HS-5 (cell line): ENCODE measurements at regions not wholly inside any gene's neighbourhood (a gene's known extent, or its start where the extent isn't known, plus 50 kb on each side); places are given as distances from the start of the nearest gene placed in this dataset.
"Not testable (repeated sequence)": the region's sequence is repeated elsewhere in the genome, so short reads cannot be mapped to it uniquely, and the experiment has no call there.

Source experiments
- DNase-seq: peaks from one replicate; pipeline ENCODE4 v3.0.0-alpha.2; 2012; ENCODE audit warnings: low read depth

DNA sequence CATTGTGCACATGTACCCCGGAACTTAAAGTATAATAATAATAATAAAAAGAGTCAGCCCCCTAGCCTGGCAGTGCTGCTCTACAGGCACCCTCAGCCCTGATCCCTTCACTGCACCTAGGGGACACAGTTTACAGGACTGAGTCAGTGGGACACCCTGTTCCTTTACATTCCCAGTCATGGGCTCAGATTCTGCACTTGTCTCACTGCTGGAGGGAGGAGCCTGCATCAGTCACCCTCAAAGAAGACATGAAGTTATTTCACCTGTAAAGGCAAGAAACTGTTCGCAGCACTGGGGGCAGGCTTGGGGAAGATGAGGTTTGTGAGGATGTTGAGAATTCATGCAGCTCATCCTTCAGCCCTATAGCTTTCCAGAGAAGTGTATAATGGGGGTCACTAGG, 50.7 kb upstream of the VPREB1 start:
- no peak for DNase-seq

DNA sequence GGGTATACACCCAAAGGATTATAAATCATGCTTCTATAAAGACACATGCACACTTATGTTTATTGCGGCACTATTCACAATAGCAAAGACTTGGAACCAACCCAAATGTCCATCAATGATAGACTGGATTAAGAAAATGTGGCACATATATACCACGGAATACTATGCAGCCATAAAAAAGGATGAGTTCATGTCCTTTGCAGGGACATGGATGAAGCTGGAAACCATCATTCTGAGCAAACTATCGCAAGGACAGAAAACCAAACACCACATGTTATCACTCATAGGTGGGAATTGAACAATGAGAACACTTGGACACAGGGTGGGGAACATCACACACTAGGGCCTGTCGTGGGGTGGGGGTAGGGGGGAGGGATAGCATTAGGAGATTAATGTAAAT, 51.1 kb upstream of the VPREB1 start:
- DNase-seq: not testable (repeated sequence)

DNA sequence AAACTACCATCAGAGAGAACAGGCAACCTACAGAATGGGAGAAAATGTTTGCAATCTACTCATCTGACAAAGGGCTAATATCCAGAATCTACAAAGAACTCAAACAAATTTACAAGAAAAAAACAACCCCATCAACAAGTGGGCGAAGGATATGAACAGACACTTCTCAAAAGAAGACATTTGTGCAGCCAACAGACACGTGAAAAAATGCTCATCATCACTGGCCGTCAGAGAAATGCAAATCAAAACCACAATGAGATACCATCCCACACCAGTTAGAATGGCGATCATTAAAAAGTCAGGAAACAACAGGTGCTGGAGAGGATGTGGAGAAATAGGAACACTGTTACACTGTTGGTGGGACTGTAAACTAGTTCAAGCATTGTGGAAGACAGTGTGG, 51.6 kb upstream of the VPREB1 start:
- DNase-seq: not testable (repeated sequence)

DNA sequence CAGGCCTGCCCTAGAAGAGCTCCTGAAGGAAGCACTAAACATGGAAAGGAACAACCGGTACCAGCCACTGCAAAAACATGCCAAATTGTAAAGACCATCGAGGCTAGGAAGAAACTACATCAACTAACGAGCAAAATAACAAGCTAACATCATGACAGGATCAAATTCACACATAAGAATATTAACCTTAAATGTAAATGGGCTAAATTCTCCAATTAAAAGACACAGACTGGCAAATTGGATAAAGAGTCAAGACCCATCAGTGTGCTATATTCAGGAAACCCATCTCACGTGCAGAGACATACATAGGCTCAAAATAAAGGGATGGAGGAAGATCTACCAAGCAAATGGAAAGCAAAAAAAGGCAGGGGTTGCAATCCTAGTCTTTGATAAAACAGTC, 54.8 kb upstream of the VPREB1 start:
- DNase-seq: not testable (repeated sequence)

DNA sequence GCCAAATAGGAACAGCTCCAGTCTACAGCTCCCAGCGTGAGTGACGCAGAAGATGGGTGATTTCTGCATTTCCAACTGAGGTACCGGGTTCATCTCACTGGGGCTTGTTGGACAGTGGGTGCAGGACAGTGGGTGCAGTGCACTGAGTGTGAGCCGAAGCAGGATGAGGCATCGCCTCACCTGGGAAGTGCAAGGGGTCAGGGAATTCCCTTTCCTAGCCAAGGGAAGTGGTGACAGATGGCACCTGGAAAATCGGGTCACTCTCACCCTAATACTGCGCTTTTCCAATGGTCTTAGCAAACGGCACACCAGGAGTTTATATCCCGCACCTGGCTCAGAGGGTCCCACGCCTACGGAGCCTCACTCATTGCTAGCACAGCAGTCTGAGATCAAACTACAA, 56.7 kb upstream of the VPREB1 start:
- DNase-seq: not testable (repeated sequence)

DNA sequence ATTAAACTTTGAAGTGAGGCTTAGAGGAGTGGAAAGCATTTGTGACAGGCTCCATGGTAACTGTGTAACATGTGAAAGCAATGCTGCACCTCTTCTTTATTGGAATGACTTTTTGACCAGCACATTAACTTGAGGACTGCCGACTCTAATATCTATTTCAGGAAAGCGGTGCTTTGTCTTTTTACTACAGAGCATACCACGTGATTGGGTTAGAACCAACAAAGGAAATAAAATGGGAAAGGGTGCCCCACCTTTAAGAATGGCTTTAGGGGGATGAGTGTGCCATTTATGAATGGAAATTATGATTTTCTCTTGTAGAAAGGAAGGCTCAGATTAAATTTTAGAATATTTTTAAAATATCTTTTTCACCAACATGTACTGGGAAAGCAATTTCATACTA, 57.3 kb upstream of the VPREB1 start:
- DNase-seq: no peak

DNA sequence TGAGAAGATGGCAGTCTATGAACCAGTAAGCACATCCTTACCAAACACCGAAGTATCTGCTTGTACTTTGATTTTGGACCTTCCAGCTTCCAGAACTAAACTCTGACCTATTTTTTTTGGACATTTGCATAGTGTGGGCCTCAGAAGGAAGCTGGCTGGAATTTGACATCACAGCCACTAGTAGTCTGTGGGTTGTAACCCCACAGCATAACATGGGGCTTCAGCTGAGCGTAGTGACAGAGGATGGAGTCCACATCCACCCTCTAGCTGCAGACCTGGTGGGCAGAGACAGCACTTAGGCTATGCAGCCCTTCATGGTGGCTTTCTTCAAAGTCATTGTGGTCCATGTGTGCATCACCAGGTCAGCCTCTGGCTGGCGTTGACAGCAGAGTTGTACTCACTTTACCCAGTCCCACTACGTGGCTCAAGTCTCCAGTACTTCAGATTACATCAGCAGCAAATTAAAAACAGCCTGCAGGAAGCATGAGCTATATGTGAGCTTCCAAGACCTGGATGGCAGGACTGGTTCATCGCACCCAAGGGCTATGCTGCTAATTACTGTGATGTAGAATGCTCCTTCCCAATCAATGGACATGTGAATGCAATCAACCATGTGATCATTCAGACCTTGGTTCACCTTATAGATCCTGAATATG, 58.6 kb upstream of the VPREB1 start:
- no peak for DNase-seq

DNA sequence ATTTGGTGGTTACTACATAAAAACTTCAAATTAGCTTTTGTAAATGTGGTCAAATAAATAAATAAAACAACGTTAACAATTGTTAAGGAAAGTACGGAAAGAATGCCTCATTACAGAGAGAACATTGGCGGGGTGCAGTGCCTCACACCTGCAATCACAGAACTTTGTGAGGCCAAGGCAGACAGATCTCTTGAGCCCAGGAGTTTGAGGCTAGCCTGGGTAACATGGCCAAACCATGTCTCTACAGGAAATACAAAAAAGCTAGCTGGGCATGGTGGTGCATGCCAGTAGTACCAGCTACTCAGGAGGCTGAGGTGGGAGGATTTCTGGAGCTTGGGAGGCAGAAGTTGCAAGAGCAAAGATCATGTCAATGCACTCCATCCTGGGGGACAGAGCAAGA, 59.4 kb upstream of the VPREB1 start:
- DNase-seq: no peak

DNA sequence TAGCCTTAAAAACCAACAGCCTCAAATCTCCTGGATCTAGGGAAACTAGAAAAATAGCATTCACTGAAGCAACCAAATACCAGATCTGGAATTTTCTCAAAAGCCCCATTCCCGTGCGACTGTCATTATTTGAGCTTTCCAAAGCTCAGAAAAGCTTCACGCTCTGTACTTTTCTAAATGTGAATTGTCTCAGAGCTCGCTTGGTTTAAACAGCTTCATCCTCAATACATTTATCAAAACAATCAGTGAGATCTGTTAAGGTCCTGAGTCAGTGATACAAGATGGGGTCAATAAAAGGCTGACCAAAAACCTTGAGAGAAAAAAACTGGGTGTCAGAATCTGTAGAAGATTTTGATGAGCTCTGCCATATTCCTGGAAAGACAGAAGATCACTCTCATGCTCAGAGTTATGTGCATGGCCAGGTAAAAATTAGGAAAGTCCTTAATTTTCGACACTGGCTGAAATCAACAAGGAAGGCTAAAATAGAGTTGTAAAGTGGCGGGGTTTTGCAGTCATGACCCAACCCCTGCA, 60.2 kb upstream of the VPREB1 start:
- DNase-seq: no peak

DNA sequence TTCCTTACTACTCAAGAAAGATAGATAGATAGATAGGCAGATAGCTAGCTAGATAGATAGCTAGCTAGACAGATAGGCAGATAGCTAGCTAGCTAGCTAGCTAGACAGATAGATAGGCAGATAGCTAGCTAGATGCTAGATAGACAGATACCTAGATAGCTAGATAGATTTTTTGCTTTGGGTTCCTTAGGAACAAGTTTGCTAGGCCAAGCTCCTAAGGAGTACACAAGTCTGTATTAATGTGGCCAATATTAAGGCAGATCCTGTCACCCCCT, 61.7 kb upstream of the VPREB1 start:
- DNase-seq: no peak

DNA sequence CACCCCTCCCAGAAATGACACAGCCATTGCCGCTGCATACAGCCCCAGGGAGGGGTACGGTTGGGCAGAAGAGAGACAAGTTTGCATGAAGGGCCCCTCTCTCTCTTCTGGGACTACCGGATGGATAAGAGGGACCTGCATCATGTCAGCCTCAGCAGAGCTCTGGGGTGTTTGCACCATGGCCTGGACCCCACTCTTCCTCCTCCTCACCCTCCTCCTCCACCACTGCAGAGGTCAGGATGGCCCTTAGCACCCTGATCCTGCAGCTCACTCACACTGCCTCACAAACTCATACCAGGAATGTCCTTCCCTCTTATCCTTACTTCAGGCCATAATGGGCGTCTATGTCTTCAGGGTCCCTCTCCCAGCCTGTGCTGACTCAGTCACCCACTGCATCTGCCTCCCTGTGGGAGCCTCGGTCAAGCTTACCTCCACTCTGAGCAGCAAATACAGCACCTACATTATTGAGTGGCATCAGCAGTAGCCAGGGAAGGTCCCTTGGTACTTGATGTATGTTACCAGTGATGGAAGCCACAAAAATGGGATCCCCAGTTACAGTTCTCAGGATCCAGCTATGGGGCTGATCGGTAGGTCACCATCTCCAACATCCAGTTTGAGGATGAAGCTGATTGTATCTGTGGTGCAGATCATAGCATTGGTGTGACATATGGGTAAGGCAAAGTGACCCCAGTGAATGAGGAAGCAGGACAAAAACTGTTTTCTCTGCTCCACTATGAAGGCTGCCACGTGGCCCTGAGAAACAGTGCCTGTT, 62.2 kb upstream of the VPREB1 start:
- DNase-seq: no peak

DNA sequence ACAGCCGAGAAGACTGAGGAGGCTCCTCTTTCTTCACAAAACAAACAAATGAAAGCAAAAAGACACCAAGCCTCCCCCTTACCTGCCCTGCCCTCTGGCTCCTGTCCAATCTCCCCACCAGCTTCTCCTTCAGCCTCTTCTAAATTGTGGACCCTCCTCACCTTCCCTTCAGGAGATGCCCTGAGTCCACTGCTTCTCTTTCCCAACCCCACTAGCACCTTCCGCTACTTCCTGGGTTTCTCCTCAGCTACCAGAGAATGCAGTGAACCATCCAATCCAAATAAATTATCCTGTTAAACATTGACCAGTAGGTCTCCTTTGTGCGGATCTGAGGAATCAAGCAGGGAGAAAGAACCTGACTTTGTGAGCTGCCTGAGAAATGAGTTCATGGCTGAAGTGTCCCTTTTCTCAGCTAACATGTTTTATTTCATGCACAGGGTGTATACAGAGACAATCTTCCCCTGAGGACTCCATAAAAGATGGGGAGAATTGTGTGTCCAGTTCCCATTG, 63.2 kb upstream of the VPREB1 start:
- DNase-seq: no peak

DNA sequence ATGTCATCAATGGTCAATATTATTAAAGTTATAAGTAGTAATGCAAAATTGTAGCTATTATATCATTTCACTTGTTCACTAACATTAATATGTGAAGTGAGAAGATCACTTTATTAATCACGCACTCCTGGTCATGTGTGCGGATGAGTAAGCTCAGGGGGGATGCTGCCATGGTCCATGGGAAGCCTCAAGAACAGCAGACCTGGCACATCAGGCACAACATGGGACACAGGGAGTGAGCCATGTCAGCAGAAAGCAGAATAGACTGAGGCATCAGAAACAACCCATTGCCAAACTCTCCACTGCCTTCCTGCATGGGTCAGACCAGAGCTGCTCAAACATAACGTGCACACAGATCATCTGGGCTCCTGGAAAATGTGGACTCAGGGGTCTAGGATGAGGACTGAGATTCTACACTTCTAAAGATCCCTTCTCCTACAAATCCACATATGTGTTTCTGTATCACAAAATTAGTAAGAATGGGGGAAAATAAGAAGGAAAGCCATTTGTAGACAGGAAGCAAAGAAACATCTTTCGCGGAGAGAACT, 63.8 kb upstream of the VPREB1 start:
- no peak for DNase-seq

DNA sequence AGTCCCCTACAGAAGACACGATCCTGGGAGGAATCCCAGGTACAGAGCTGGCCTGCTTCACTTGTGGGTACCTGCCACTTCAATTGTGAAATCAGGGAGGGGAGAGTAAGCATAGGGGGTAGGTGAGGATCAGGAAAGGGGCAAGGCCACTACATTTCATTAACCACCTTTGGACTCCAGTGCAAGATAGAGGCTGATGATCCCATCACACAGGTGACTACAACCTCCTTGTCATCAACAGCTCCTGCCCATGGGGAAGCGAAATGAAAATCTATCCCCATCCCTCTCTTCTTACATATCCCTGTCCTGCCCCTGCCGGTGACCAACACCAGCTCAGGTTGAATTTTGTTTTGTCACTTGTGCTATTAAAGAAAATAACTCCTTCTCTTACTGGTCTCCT, 64.7 kb upstream of the VPREB1 start:
- DNase-seq: no peak

DNA sequence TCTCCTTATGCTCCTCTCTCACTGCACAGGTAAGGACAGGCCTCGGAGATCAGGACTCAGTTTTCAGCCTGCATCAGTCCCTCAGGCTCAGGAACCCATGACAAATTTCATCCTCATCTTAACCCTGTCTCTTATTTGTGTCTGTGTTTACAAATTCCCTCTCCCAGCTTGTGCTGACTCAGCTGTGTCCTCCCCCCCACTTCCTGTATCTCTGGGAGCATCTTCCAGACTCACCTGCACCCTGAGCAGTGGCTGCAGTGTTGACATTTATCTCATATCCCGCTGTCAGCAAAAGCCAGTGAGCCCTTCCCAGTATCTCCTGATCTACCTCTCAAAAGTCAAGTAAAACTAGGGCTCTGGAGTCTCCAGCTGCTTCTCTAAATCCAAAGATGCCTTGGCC, 65.6 kb upstream of the VPREB1 start:
- DNase-seq: no peak

DNA sequence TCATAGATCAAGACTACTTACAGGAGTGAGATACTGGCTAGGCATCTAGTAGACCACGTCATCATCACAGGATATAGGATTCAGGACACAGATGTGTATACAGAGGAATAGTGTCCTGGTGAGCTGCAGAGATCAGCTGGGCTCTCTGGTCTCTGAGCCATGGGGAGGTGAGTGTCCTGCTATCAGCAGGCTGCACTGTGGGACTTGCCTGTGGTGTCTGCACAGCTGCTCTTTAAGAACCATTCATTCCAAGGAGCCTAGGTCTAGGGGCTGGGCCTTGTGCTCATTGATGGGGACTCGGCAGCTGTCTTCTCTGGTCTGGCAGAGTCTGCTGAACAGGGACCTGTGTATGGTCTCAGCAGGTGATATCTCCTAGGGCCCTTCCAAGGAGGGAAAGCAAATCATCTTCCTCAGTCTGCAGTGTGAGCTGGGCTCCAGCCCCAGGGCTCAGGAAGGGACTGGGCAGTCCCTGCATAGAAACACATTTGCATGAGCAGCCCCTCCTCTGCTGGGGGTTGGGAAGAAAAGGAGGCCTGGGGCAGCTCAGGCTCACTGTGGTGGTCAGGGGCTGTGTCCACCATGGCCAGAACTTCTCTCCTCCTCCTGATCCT, 66.1 kb upstream of the VPREB1 start:
- DNase-seq: no peak

DNA sequence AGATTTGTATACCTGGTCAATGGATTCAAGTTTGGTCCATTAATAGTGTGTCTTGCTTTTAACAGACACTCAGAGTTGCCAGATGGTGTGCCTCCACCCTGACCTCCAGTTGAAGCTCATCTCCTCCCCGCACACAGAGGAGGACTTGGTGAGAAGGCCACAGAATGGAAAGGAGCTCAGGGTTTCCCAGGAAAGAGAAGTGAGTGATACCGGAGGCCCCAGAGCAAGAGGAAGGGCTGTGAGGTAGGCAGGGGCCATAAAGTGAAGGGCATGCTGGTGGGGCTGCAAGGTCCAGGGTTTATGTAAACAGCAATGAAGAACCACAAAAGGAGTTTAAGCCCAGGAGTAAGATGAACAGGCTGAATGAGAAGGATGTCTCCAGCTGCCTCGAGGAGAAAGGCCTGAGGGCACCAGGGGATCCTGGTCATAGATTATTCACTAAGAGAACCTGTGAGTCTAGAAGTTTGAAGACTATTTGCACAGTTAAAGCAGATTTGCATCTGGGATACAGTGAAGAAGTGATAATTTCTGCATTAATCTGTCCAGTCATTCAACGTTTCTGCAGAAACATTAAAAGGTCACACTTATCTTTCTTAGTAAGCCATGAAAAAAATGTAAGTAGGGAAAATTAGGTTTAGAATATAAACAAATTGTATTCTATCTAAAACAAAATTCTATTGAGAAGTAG, 67.5 kb upstream of the VPREB1 start:
- DNase-seq: no peak

DNA sequence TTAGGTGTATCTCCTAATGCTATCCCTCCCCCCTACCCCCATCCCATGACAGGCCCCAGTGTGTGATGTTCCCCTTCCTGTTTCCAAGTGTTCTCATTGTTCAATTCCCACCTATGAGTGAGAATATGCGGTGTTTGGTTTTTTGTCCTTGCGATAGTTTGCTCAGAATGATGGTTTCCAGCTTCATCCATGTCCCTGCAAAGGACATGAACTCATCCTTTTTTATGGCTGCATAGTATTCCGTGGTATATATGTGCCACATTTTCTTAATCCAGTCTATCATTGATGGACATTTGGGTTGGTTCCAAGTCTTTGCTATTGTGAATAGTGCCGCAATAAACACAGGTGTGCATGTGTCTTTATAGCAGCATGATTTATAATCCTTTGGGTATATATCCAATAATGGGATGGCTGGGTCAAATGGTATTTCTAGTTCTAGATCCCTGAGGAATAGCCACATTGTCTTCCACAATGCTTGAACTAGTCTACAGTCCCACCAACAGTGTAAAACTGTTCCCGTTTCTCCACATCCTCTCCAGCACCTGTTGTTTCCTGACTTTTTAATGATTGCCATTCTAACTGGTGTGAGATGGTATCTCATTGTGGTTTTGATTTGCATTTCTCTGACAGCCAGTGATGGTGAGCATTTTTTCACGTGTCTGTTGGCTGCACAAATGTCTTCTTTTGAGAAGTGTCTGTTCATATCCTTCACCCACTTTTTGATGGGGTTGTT, 71.5 kb upstream of the VPREB1 start:
- DNase-seq: not testable (repeated sequence)

DNA sequence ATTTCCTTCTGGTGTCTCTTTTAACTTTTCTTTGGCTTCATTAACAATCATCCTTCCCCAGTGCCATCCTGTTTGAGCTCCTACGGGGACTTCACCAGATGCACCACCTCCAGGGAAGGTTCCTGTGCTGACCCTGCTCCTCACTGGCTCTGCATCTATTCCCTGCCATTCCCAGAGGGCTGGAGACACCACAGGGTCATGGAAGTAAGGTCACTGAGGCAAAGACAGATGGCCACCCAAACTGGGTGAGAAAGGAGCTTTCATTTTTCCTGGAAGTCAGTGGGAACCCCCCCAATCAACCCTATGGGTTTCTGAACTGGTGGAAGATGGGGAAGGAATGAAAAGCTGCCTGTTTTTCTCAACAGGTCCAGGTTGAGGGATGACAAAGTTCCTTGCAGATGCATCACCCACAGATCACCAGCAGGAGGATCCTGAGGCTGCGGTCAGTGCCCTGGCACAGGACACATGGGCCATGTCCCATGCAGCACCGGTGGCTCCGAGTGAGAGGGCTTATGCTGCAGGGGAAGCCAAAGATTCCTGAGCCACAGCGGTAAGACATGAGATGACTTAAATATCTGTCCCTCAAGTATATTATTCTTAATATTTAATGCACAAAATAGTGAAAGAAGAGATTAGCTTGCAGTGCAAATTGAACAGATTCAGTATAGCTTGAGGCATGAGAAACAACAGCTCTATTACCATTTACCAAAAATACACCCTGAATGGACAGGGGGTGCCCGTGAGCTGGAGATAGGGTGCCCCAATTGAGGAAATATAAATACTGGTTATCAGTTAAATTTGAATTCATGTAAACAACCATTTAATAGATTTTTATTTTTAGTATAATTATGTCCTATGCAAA, 73.0 kb upstream of the VPREB1 start:
- DNase-seq: no peak

DNA sequence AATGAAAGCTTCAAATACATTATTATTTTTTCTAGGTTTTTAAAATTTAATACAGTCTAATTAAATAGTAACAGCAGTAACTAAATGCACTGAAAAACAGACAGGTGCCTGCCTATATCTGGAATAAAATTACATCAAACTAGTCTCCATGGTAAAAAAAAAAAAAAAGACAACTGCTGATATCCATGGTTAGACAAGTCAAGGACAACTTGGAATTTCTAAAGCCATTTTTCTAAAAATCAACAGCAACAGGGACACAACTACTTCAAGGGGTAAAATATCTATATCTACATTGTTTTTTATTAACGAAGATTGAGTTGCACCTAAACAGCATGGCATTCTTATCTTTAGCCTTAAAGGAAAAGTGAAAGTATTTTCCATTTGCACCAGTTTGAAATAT, 74.7 kb upstream of the VPREB1 start:
- DNase-seq: no peak
